ENCODE measurements at regions not wholly inside any gene's neighbourhood (a gene's known extent, or its start where the extent isn't known, plus 50 kb on each side); places are given as distances from the start of the nearest gene placed in this dataset.

- peaks cover 52% of the 10 kb centered on the region for H3K79me2 ChIP-seq
- TF ChIP-seq EZH2 (IDR thresholded peaks at IDR 0.05; ENCODE audit: borderline replicate concordance), result no peak
- TF ChIP-seq EZH2phosphoT487 (IDR thresholded peaks at IDR 0.05; ENCODE audit: low read depth, severe bottlenecking, unreplicated experiment), result no peak
- no peak for TF ChIP-seq CTCF (IDR thresholded peaks at IDR 0.05; ENCODE audit: poor library complexity)
- no peaks in the 10 kb centered on the region for H3K9me3 ChIP-seq (ENCODE audit: low read depth)
- no peak overlapping the region for H2AFZ ChIP-seq
- 92% methylated on average over 11 of the region's 11 CpGs for WGBS (ENCODE audit: low lambda C conversion rate, missing lambda C conversion rate)
- peak overlapping the region; percentile 78 for H3K27ac ChIP-seq
- no peak overlapping the region for H3K4me2 ChIP-seq
- H3K27me3 ChIP-seq, result no peaks in the 10 kb centered on the region
- no peak overlapping the region for H3K4me3 ChIP-seq
- DNase-seq (ENCODE audit: low spot score), result no peak
- H3K36me3 ChIP-seq (replicated peaks; ENCODE audit: insufficient read depth, low read depth), result no peaks in the 10 kb centered on the region
- peaks cover 26% of the 10 kb centered on the region for H3K4me1 ChIP-seq (ENCODE audit: insufficient read depth)
- no peaks in the 10 kb centered on the region for H4K20me1 ChIP-seq (ENCODE audit: insufficient read depth, poor library complexity, severe bottlenecking)
- no peaks in the 10 kb centered on the region for H3K9me2 ChIP-seq (replicated peaks; ENCODE audit: insufficient read depth)
These were observed 84.4 kb downstream of the SLC25A47 start for GRCh38 chr14:100407376-100408102.

GRCh38 chr14:100408350-100409002 is 85.3 kb downstream of the SLC25A47 start:
- DNase-seq (ENCODE audit: low spot score), result peak; percentile 82
- Histone ChIP-seq H3K4me3 (no peak overlapping the region), H2AFZ (no peak overlapping the region), H3K4me2 (peak overlapping the region; percentile 6), H3K27ac (peak overlapping the region; percentile 78), H4K20me1 (ENCODE audit: insufficient read depth, poor library complexity, severe bottlenecking) (no peaks in the 10 kb centered on the region), H3K27me3 (no peaks in the 10 kb centered on the region), H3K79me2 (peaks cover 45% of the 10 kb centered on the region), H3K9me3 (ENCODE audit: low read depth) (no peaks in the 10 kb centered on the region), H3K9me2 (replicated peaks; ENCODE audit: insufficient read depth) (no peaks in the 10 kb centered on the region), H3K4me1 (ENCODE audit: insufficient read depth) (peaks cover 26% of the 10 kb centered on the region), H3K36me3 (replicated peaks; ENCODE audit: insufficient read depth, low read depth) (no peaks in the 10 kb centered on the region)
- 57% methylated on average over 10 of the region's 10 CpGs for WGBS (ENCODE audit: low lambda C conversion rate, missing lambda C conversion rate)
- no peak for TF ChIP-seq CTCF (IDR thresholded peaks at IDR 0.05; ENCODE audit: poor library complexity)
- no peak for TF ChIP-seq EZH2 (IDR thresholded peaks at IDR 0.05; ENCODE audit: borderline replicate concordance)
- TF ChIP-seq EZH2phosphoT487 (IDR thresholded peaks at IDR 0.05; ENCODE audit: low read depth, severe bottlenecking, unreplicated experiment), result no peak

GRCh38 chr14:100409003-100409360 is 85.8 kb downstream of the SLC25A47 start:
- no peaks in the 10 kb centered on the region for H3K9me3 ChIP-seq (ENCODE audit: low read depth)
- H3K4me1 ChIP-seq (ENCODE audit: insufficient read depth), result peaks cover 26% of the 10 kb centered on the region
- H3K36me3 ChIP-seq (replicated peaks; ENCODE audit: insufficient read depth, low read depth), result no peaks in the 10 kb centered on the region
- no peak for TF ChIP-seq EZH2phosphoT487 (IDR thresholded peaks at IDR 0.05; ENCODE audit: low read depth, severe bottlenecking, unreplicated experiment)
- TF ChIP-seq EZH2 (IDR thresholded peaks at IDR 0.05; ENCODE audit: borderline replicate concordance), result no peak
- TF ChIP-seq CTCF (IDR thresholded peaks at IDR 0.05; ENCODE audit: poor library complexity), result no peak
- peak overlapping the region; percentile 6 for H3K4me2 ChIP-seq
- H3K27ac ChIP-seq, result peak overlapping the region; percentile 76
- no peaks in the 10 kb centered on the region for H3K9me2 ChIP-seq (replicated peaks; ENCODE audit: insufficient read depth)
- no peak overlapping the region for H3K4me3 ChIP-seq
- H3K27me3 ChIP-seq, result no peaks in the 10 kb centered on the region
- DNase-seq (ENCODE audit: low spot score), result no peak
- no peak overlapping the region for H2AFZ ChIP-seq
- peaks cover 44% of the 10 kb centered on the region for H3K79me2 ChIP-seq
- H4K20me1 ChIP-seq (ENCODE audit: insufficient read depth, poor library complexity, severe bottlenecking), result no peaks in the 10 kb centered on the region
- 76% methylated on average over 6 of the region's 6 CpGs for WGBS (ENCODE audit: low lambda C conversion rate, missing lambda C conversion rate)

All from hepatocyte (in vitro differentiated cells).